ENCODE measurements at regions not wholly inside any gene's neighbourhood (a gene's known extent, or its start where the extent isn't known, plus 50 kb on each side); places are given as distances from the start of the nearest gene placed in this dataset.
"Not testable (repeated sequence)": the region's sequence is repeated elsewhere in the genome, so short reads cannot be mapped to it uniquely, and the experiment has no call there.

DNA sequence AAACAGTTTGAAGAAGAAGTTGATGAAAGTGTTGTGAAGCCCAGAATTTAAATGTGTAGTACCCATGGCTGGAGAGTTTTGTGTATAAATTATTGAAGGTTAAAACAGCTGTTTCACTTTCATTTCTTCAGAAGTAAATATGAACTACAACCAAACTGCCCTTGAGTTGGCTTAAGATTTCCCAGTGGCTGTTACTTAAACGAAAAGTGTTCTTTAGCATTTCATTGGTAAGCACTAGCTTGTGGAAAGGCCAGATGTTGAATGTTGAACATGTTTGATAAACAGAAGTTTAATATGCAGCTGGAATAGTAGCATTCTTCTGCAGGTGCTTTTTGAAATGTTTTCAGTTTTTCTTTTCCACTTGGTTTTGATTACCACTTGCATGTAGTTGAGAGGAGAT is 83.2 kb upstream of the TNRC6B start:
- no peak for DNase-seq

DNA sequence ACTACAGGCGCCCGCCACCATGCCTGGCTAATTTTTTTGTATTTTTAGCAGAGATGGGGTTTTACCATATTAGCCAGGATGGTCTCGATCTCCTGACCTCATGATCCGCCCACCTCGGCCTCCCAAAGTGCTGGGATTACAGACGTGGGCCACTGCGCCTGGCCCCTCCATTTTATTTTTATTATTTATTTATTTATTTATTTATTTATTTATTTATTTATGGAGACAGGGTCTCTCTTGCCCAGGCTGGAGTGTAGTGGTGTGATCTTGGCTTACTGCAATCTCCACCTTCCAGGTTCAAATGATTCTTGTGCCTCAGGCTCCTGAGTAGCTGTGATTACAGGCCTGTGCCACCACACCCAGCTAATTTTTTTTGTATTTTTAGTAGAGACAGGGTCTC is 77.8 kb upstream of the TNRC6B start:
- not testable (repeated sequence) for DNase-seq

DNA sequence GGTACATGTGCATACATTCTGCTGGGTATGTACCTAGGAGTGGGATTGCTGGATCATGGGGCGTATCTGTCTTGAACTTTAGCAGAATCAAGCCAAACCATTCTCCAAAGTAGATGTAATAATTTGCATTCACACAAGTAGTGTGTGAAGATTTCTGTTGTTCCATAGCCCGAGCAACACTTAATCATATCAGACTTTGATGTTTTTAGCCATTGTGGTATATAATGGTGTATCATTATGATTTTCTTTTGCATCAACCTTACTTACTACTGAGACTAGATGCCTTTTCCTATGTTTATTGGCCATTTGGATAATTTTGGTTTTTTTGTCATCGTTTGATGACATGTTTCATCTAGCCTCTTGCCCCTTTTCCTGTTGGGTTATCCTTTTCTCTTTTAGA is 72.0 kb upstream of the TNRC6B start:
- no peak for DNase-seq

DNA sequence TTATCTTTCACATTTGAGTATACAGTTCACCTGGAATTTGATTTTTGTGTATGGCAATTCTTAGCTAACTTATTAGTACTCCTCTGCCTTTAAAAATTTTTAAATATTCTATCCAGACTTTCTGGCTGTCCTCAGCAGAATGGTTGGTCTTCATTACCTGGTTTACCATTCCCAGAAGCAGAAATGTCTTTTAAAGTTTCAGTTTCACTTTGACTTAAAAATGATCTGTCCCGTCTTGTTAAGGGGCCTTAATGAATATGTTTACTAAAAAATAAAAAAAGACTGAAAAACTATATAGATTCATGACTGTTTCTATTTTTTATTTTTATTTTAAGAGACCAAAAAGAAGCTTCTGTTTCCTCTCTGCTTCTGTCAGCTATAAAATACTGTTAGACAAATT is 70.5 kb upstream of the TNRC6B start:
- DNase-seq, result no peak

DNA sequence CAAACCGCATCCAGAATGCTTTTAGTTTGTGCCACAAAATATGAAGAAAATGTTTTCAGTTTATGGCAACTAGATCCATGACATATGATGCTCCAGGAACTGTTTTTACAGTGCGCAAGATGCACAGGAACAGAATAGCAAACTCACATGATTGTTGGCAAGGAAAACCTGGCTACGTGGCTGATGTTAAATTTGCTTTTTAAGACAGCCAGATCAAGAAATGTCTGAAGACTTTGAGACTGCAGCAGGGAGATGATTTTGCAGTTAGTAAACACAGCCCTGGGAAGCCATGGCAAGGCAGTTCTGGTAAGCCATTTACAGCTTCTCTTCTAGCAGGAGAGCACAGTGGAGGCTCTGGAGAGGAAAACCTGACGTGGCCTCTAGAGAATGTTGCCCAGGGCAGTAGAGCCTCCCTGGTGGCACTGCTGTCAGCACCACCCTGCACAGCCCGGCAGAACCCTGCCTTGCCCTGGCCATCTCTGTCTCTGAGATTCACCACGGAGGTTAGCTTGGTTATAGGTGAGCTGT is 69.8 kb upstream of the TNRC6B start:
- DNase-seq, result peak; percentile 75

DNA sequence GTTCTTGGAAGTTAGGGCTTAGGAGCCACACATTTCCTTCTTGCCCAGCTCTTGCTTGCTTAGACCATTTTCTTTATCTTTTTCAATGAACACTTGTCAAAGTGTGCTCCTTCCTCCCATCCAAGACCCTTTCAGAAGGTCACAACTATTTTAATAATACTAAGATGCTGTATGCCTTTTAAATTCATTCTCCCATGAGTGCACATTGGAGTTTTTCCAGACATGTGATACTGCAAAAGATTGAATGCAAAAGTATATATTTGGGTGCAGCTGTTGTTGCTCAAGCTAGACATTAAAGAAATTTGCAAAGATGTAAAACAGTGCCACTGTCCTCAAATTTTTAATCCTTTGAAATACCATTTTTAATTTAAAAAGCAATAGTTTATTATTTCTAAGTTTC is 69.3 kb upstream of the TNRC6B start:
- DNase-seq, result peak; percentile 35

DNA sequence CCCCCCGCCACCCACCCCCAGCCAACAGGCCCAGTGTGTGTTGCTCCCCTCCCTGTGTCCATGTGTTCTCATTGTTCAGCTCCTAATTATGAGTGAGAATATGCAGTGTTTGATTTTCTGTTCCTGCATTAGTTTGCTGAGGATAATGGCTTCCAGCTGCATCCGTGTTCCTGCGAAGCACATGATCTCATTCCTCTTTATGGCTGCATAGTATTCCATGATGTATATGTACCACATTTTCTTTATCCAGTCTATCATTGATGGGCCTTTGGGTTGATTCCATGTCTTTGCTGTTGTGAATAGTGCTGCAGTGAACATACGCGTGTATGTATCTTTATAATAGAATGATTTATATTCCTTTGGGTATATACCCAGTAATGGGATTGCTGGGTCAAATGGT is 68.8 kb upstream of the TNRC6B start:
- not testable (repeated sequence) for DNase-seq

DNA sequence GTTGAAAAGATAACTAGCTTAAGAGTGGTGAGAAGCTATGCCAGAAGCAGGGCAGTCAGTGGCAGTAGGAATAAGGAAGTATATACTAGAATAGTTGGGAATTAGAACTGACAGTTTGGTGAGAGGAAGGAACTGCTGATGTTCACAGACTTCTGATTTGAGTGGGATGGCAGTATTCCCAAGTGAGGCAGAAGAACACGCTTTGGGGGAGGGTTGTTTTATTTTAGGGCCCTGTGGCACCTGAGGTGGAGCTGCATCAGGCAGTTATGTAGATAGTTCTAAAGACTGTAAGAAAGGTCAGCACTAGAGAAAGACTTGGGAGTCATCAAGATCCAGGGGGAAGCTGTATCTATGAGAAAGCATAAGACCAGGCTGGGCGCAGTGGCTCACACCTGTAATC is 66.3 kb upstream of the TNRC6B start:
- no peak for DNase-seq

DNA sequence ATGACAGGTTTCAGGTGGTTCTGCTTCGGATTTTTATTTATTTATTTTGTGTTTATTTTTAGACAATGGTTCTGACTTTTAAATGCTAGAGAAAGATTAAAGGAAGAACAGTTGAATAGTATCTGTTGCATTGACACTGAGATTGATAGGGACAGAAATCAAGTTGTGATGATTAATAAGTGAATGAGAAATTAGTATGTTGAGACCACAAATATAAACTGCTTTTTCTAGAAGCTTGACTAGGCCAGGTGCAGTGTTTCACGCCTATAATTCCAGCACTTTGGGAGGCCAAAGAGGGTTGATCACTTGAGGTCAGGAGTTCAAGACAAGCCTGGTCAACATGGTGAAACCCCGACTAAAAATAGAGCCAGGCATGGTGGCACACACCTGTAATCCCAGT is 65.1 kb upstream of the TNRC6B start:
- no peak for DNase-seq

DNA sequence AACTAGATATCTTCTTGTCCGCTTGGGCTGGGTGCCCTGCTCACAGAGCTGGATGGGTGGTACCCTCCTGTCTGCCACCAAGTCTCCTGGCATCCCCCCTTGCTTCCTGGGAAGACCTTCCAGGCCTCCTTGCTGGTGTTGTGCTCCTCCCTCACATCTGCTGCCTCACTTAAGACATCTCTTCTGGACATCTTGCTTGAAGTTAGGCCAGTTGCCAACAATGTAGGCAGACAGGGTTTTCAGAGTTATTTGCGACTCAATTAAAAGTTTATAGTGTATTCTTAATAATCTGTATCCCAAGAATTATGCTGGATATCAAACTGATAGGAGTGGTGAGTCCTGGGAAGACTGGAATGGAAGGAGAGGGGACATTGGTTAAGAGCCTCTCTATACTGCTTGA is 64.0 kb upstream of the TNRC6B start:
- DNase-seq, result no peak

DNA sequence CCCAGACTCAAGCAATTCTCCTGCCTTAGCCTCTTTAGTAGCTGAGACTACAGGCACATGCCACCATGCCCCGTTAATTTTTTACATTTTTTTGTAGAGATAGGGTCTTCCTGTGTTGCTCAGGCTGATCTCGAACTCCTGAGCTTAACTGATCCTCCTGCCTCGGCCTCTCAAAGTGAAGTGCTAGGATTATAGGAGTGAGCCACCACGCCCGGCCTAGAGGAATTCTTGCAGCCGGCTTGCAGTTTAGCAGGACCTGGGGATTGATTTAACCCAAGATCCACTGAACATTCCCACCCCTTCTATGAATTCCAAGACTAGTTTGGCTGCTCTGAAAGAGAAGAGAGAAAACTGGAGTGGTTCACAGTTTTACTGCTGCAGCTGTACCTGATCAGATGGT is 63.3 kb upstream of the TNRC6B start:
- DNase-seq, result no peak

DNA sequence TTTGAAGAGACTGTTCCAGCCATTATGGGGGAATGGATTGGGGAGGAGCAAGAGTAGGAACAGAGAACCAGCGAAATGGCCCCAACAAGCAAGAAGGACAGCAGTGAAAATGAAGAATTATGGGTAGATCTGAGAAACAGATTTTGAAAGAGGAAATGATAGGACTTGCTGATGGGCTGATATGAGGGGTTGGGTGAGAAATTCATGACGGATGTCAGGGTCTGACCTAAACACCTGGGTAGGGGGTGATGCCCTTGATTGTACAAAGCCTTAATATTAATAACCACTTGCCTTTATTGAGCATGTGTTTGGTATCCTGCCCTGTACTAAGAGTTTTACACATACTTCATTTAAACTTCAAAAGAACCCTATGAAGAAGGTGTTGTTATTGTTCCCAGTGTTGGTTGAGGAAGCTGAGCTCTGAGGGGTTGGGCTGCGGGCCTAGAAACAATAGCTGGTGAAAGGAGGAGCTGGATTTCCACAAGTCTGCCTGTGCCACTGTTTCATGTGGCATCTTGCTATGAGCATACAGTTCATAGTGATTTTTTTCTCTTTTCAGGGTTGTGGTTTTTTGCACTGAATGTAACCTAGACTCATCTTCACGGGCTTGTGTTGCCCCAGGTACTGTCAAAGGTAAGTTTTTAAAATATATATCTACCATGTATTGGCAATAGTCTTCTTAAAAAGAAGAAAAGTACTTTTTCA is 61.1 kb upstream of the TNRC6B start:
- DNase-seq, result no peak

DNA sequence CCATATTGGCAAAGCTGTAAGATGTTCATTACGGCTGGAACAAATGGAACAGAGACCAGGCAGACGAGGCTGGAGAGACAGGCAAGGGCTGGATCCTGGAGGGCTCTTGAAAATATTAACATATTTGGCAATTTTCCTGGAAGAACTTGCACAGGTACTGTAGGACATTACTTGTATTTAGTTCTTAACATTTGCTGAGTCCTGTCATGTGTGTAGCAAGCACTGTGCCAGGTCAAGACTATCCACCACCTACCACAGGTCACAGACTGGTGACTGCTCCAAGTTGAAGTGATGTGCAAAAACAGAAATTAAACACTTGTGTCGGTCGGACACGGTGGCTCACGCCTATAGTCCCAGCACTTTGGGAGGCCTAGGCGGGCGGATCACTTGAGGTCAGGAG is 58.7 kb upstream of the TNRC6B start:
- DNase-seq, result no peak

DNA sequence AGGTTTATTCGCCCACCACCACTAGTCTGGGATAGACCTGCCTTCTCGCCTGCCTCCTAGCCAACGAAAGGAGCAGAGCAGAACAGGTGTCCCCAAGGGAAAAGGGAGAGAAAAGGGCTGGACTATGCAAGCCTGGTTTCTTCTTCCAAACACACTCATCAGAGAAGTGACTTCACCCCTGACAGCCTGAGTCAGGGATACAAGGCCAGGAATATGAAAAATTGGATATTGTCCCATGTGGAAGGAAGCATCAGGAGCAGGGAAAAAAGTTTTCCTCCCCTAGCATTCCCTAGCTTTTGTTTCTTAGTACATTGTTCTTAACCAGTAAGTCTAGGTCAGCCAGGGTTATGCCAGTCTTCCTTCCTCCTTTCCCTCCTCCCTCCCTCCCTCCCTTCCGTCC is 56.9 kb upstream of the TNRC6B start:
- peak; percentile 28 for DNase-seq

DNA sequence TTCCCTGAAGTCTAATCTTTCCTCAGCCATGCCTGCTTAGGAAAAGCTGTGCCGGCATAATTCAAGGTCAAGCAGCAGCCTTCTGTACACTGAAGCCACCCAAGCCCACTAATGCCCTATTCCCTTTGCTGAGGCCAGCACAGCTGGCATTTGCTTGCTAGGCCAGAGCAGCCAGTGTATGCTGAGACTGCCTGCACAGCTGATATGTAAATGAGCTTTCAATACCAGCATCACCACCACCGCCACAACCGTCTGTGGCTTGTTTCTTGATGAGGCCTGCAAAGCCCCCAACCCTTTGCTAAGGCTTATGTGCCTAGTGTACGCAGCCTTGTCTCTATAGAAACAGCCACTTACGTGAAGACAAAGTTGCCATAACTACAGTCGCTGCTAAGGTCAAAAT is 56.3 kb upstream of the TNRC6B start:
- no peak for DNase-seq

DNA sequence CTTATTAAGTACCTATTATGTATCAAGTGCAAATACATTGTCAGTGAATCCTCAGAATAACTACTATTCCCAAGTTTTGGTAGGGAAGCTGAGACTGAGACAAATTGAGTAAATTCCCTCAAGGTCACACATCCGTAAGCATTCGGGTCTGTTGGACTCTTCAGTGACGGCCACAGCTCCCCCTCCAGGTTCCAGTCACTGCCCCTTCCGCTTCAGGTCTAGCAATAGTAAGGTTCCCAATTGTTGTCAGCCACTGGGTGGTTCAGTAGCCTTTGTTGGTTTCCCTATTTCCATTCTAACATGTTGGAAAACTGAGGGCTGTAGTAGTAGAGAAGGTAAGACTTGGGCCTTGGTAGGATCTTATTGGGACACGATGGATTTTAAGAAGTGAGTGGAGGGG is 54.9 kb upstream of the TNRC6B start:
- DNase-seq, result no peak

DNA sequence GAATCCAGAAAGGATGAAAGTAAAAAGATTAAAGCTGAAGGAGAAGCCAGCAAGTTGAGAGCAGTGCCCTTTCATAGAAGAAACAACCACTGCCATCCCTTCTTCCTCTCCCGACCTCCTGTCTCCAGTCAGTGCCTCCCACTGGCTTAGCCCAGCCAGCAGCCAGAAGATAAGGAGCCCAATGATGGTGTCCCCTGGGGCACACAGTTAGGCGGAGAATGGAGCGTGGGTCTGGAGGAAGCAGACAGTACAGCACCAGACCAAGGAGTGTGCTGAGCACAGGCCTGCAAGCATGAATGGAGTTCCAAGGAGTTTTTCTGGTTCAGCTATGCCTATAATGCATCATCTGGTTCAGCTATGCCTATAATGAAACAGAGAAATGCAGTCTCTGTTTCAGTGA is 54.3 kb upstream of the TNRC6B start:
- DNase-seq, result no peak

All from muscle of arm (tissue), 1 donor.